H1 (cell line): ENCODE measurements at regions not wholly inside any gene's neighbourhood (a gene's known extent, or its start where the extent isn't known, plus 50 kb on each side); places are given as distances from the start of the nearest gene placed in this dataset.

Source experiments
- CTCF ChIA-PET: fragments of 300-600 bp; sonication (Branson Sonifier 250); formaldehyde crosslinking; loops from one replicate; lab custom pipeline; 2021; ENCODE audit not compliant: partially characterized antibody; lab: Charles Lee
- POLR2A ChIA-PET: fragments of 300-600 bp; sonication (Branson Sonifier 250); formaldehyde crosslinking; loops from one replicate; lab custom pipeline; 2021; ENCODE audit warnings: inconsistent platforms; ENCODE audit not compliant: partially characterized antibody; lab: Charles Lee
- DNase-seq, 2 experiments: peaks; one replicate each; pipeline versions ENCODE4 v3.0.0 to v3.0.0-alpha.2; 2010 to 2022; ENCODE audit warnings: low spot score in 2 of 2, low read depth in 1 of 2, mixed read lengths in 1 of 2
- FAIRE-seq: peaks from 2 replicates; lab custom pipeline; 2011; peaks lifted over from hg19 to GRCh38; lab: Jason Lieb, UNC
- H2AFZ ChIP-seq: 2 replicates; pipeline ENCODE4 v1.8.1; 2012; ENCODE audit warnings: low read length, inconsistent platforms
- H2AK5ac ChIP-seq: 2 replicates; pipeline ENCODE4 v1.6.1; 2013; ENCODE audit warnings: low read depth, low read length
- H2BK120ac ChIP-seq: replicated peaks from 2 replicates; pipeline ENCODE3; 2013; ENCODE audit warnings: low read depth, low read length, inconsistent platforms
- H2BK12ac ChIP-seq: 2 replicates; pipeline ENCODE4 v1.6.1; 2013; ENCODE audit warnings: low read depth, low read length
- H2BK15ac ChIP-seq: 2 replicates; pipeline ENCODE4 v1.6.1; 2013; ENCODE audit warnings: low read length
- H2BK20ac ChIP-seq: 2 replicates; pipeline ENCODE4 v1.6.1; 2013; ENCODE audit warnings: low read length
- H2BK5ac ChIP-seq: 2 replicates; pipeline ENCODE4 v1.6.1; 2013; ENCODE audit warnings: low read depth, low read length
- H3K14ac ChIP-seq: 2 replicates; pipeline ENCODE4 v1.6.1; 2013; ENCODE audit warnings: inconsistent platforms; ENCODE audit not compliant: insufficient read length
- H3K18ac ChIP-seq: 2 replicates; pipeline ENCODE4 v1.6.1; 2013; ENCODE audit warnings: low read length; ENCODE audit errors: extremely low read depth
- H3K23ac ChIP-seq: 2 replicates; pipeline ENCODE4 v1.6.1; 2013; ENCODE audit warnings: inconsistent platforms; ENCODE audit not compliant: insufficient read length
- H3K23me2 ChIP-seq: 2 replicates; pipeline ENCODE4 v1.6.1; 2013; ENCODE audit warnings: low read depth, low read length
- H3K27ac ChIP-seq: 2 replicates; pipeline ENCODE4 v1.6.1; 2011; ENCODE audit warnings: low read depth, low read length, inconsistent platforms
- H3K27me3 ChIP-seq, 4 experiments: replicated peaks in 1 of 4; 1 replicate in 1 of 4; 2 replicates in 3 of 4; pipeline versions ENCODE4 v1.6.1 to v1.8.1; 2011 to 2013; ENCODE audit warnings: low read length in 3 of 4, mild to moderate bottlenecking in 3 of 4, inconsistent platforms in 2 of 4, mixed read lengths in 2 of 4, moderate library complexity in 1 of 4; ENCODE audit not compliant: control insufficient read depth in 3 of 4, insufficient read depth in 3 of 4; ENCODE audit errors: extremely low read depth in 1 of 4
- H3K36me3 ChIP-seq, 4 experiments: 2 replicates each; pipeline versions ENCODE4 v1.6.1 to v1.8.1; 2011 to 2013; ENCODE audit warnings: mild to moderate bottlenecking in 4 of 4, low read length in 3 of 4, moderate library complexity in 2 of 4, control low read depth in 1 of 4, inconsistent platforms in 1 of 4; ENCODE audit not compliant: insufficient read depth in 4 of 4, control insufficient read depth in 2 of 4
- H3K4ac ChIP-seq: replicated peaks from 2 replicates; pipeline ENCODE3; 2013; ENCODE audit warnings: low read length, low read depth, mixed read lengths, inconsistent platforms; ENCODE audit not compliant: insufficient read length
- H3K4me1 ChIP-seq, 4 experiments: replicated peaks in 1 of 4; 1 replicate in 1 of 4; 2 replicates in 3 of 4; pipeline versions ENCODE4 v1.6.1 to v1.8.1; 2011 to 2013; ENCODE audit warnings: low read length in 3 of 4, inconsistent platforms in 2 of 4, mixed read lengths in 1 of 4; ENCODE audit not compliant: insufficient read depth in 4 of 4, control insufficient read depth in 3 of 4
- H3K4me2 ChIP-seq, 2 experiments: 2 replicates each; pipeline versions ENCODE4 v1.6.1 to v1.8.1; 2011 to 2013; ENCODE audit warnings: low read depth in 2 of 2, low read length in 2 of 2, control low read depth in 1 of 2, inconsistent platforms in 1 of 2, mild to moderate bottlenecking in 1 of 2; ENCODE audit not compliant: insufficient read depth in 1 of 2
- H3K4me3 ChIP-seq, 4 experiments: fragments of 200-600, 300-600 bp in 1 of 4; sonication (generic), shearing (Covaris generic), sonication (Bioruptor Twin) in 1 of 4; 2 replicates each; pipeline versions ENCODE4 v1.5.1 to v1.8.1; 2011 to 2016; ENCODE audit warnings: low read length in 4 of 4, low read depth in 3 of 4, control low read depth in 2 of 4, inconsistent platforms in 2 of 4, mild to moderate bottlenecking in 2 of 4, mixed read lengths in 1 of 4, moderate library complexity in 1 of 4; ENCODE audit not compliant: insufficient read depth in 2 of 4; ENCODE audit errors: extremely low read depth in 1 of 4
- H3K56ac ChIP-seq: replicated peaks from 2 replicates; pipeline ENCODE3; 2013; ENCODE audit warnings: low read depth, mild to moderate bottlenecking, mixed read lengths, low read length, inconsistent platforms; ENCODE audit not compliant: insufficient read length
- H3K79me1 ChIP-seq: 2 replicates; pipeline ENCODE4 v1.6.1; 2013; ENCODE audit warnings: low read depth, low read length, control low read depth
- H3K79me2 ChIP-seq, 2 experiments: 2 replicates each; pipeline versions ENCODE4 v1.6.1 to v1.8.1; 2012 to 2013; ENCODE audit warnings: low read length in 2 of 2, mild to moderate bottlenecking in 2 of 2, inconsistent platforms in 1 of 2; ENCODE audit not compliant: insufficient read depth in 2 of 2, control insufficient read depth in 1 of 2
- H3K9ac ChIP-seq, 4 experiments: replicated peaks in 1 of 4; 1 replicate in 1 of 4; 2 replicates in 3 of 4; pipeline versions ENCODE4 v1.6.1 to v1.8.1; 2011 to 2013; ENCODE audit warnings: low read depth in 3 of 4, low read length in 3 of 4, control low read depth in 2 of 4, mild to moderate bottlenecking in 2 of 4, moderate library complexity in 2 of 4, inconsistent platforms in 1 of 4; ENCODE audit errors: extremely low read depth in 1 of 4
- H3K9me3 ChIP-seq, 2 experiments: 2 replicates each; pipeline versions ENCODE4 v1.6.1 to v1.8.1; 2012 to 2013; ENCODE audit warnings: mild to moderate bottlenecking in 2 of 2, moderate library complexity in 2 of 2, control low read depth in 1 of 2, inconsistent platforms in 1 of 2, low read depth in 1 of 2, low read length in 1 of 2, mixed read lengths in 1 of 2; ENCODE audit not compliant: insufficient read depth in 2 of 2
- H4K20me1 ChIP-seq, 2 experiments: replicated peaks in 1 of 2; 2 replicates each; pipeline versions ENCODE3 to v1.8.1; 2011 to 2013; ENCODE audit warnings: inconsistent platforms in 2 of 2, low read length in 2 of 2, mild to moderate bottlenecking in 1 of 2; ENCODE audit not compliant: insufficient read depth in 2 of 2, control insufficient read depth in 1 of 2
- H4K5ac ChIP-seq: 2 replicates; pipeline ENCODE4 v1.6.1; 2013; ENCODE audit warnings: low read length, low read depth, mixed read lengths, inconsistent platforms; ENCODE audit not compliant: insufficient read length
- H4K8ac ChIP-seq: 2 replicates; pipeline ENCODE4 v1.8.0; 2013; ENCODE audit warnings: mild to moderate bottlenecking, moderate library complexity, low read length, inconsistent platforms; ENCODE audit not compliant: insufficient read depth; ENCODE audit errors: extremely low read depth
- H4K91ac ChIP-seq: replicated peaks from 2 replicates; pipeline ENCODE3; 2013; ENCODE audit warnings: low read length, mixed read lengths, inconsistent platforms; ENCODE audit not compliant: insufficient read length
- CTBP2 ChIP-seq: IDR thresholded peaks from 2 replicates; pipeline ENCODE4 v1.7.0; 2011; ENCODE audit warnings: borderline replicate concordance, mild to moderate bottlenecking, moderate library complexity, mixed read lengths, low read length; ENCODE audit not compliant: insufficient read depth, insufficient read length
- HDAC6 ChIP-seq: IDR thresholded peaks from one replicate; pipeline ENCODE4 v1.7.1; 2012; ENCODE audit warnings: low read depth, mild to moderate bottlenecking, inconsistent platforms, low read length, moderate library complexity
- PHF8 ChIP-seq: fragments of 200-600 bp; sonication (generic); conservative IDR thresholded peaks from 2 replicates; pipeline ENCODE4 v1.7.1; 2012; ENCODE audit warnings: low read depth, mild to moderate bottlenecking, inconsistent platforms, low read length, moderate library complexity
- SIRT6 ChIP-seq: IDR thresholded peaks from one replicate; pipeline ENCODE4 v1.7.1; 2012; ENCODE audit warnings: low read length, inconsistent platforms
- SP1 ChIP-seq: IDR thresholded peaks from 2 replicates; pipeline ENCODE4 v1.6.1; 2011; ENCODE audit warnings: low read depth, low read length
- WGBS, 2 experiments: shearing (Covaris generic) in 1 of 2; methylation state at CpG; one replicate each; pipeline versions ENCODE4 v1.1.6 to v1.1.7; 2013 to 2015; ENCODE audit warnings: low lambda C conversion rate in 2 of 2, mixed read lengths in 2 of 2, inconsistent platforms in 1 of 2, low coverage in 1 of 2, missing lambda C conversion rate in 1 of 2; ENCODE audit not compliant: insufficient replicate concordance in 2 of 2, insufficient coverage in 1 of 2, insufficient read length in 1 of 2; ENCODE audit errors: extremely low coverage in 1 of 2, missing lambda C conversion rate in 1 of 2; 5-methylcytosine and 5-hydroxymethylcytosine counted together

DNA sequence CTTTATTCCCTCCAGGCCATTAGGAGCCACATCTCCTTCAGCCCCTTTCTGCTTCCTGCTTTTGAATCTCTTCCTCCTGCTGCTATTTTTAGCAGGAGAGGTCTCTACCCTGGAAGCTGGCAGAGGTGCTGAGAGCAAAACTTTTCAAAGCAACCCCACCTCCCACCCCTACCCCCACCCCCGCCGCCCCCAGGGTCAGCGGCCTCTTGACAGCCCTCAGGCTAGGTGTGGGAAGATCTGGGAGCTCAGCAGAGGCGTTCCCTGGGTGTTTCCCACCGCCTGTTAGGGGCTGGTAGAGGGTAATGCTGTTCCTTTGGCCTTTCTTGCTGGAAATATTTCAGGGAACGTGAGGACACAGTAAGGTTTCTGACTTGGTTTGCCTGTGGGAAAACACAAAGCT is 112.5 kb upstream of the CACHD1 start:
- Histone ChIP-seq H2BK5ac (peak overlapping the region; percentile 38; the same call in 1 of the 2 replicates), H4K20me1 (no peaks in the 10 kb centered on the region), H3K4me2 (peak overlapping the region in 1 of 2 experiments; percentile 60; a peak in 2 of 4 replicates), H2BK20ac (no peak overlapping the region; the same call in 1 of the 2 replicates), H3K4ac (no peak overlapping the region), H4K91ac (no peak overlapping the region), H2BK120ac (no peak overlapping the region), H3K14ac (no peak overlapping the region), H2AFZ (peak overlapping the region; percentile 22; the same call in 1 of the 2 replicates), H3K23me2 (peaks cover 5% of the 10 kb centered on the region), H3K4me1 (peaks cover 0 to 10% (median 6%) of the 10 kb centered on the region in 4 experiments; a peak in 6 of 7 replicates), H3K27me3 (no peaks in the 10 kb centered on the region), H3K56ac (no peak overlapping the region), H3K18ac (no peak overlapping the region), H3K79me1 (no peaks in the 10 kb centered on the region), H3K9me3 (no peaks in the 10 kb centered on the region), H2BK15ac (no peak overlapping the region), H3K9ac (no peak overlapping the region), H2BK12ac (0 out of 2 replicates have a peak overlapping the region, but pooled peaks have one; percentile 86), H3K36me3 (no peaks in the 10 kb centered on the region), H4K5ac (no peak overlapping the region), H3K79me2 (no peaks in the 10 kb centered on the region), H3K4me3 (no peak overlapping the region), H2AK5ac (no peak overlapping the region), H3K23ac (no peak overlapping the region), H4K8ac (no peak overlapping the region), H3K27ac (no peak overlapping the region)
- FAIRE-seq (no peak), DNase-seq (no peak)
- TF ChIP-seq SIRT6 (no peak), HDAC6 (no peak), CTBP2 (no peak), SP1 (no peak), PHF8 (no peak)
- 26% methylated on average over 5 of the region's 6 CpGs; no CpG with 5 or more reads in 1 of the 2 experiments for WGBS, 2 experiments
- CTCF ChIA-PET = interaction anchor here (1.3 kb wide), 1 partner anchor 89 kb away, joined by 3 read pairs; no protein-coding TSS in a partner anchor
- POLR2A ChIA-PET = interaction anchor here (0.9 kb wide), 1 partner anchor 34 kb away, joined by 3 read pairs; no protein-coding TSS in a partner anchor
